ENCODE measurements at regions not wholly inside any gene's neighbourhood (a gene's known extent, or its start where the extent isn't known, plus 50 kb on each side); places are given as distances from the start of the nearest gene placed in this dataset.

DNA sequence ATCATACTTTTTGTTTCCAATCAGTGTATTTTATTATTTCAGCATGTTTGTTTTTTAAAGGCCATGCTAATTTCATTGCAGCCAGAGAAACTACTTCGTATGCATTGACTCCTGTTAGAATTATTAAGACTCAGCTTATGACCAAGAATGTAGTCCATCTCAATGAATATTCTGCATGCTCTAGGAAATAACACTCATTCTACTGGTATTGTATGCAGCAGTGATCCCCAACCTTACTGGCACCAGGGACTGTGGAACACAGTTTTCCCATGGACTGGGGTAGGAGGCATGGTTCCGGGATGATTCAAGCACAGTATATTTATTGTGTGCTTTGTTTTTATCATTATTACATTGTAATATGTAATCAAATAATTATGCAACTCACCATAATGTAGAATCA, 356.9 kb downstream of the DSEL start:
- Histone ChIP-seq H3K36me3 (ENCODE audit: control insufficient read depth in 2 of 2, insufficient read depth in 2 of 2, low read length in 2 of 2) (no peaks in the 10 kb centered on the region), H3K4me1 (ENCODE audit: control insufficient read depth in 2 of 2, insufficient read depth in 2 of 2, low read length in 2 of 2) (no peaks in the 10 kb centered on the region), H3K9ac (ENCODE audit: low read depth in 1 of 2, low read length in 2 of 2) (no peak overlapping the region), H3K9me3 (ENCODE audit: control insufficient read depth in 2 of 2, low read length in 2 of 2) (no peaks in the 10 kb centered on the region), H3K27me3 (ENCODE audit: control insufficient read depth in 2 of 2, insufficient read depth in 2 of 2, low read length in 2 of 2) (no peaks in the 10 kb centered on the region), H3K4me3 (ENCODE audit: low read length in 2 of 2) (no peak overlapping the region), H3K27ac (ENCODE audit: low read depth in 2 of 2, low read length in 2 of 2) (no peak overlapping the region)

GRCh38 chr18:67154979-67155378, 361.5 kb downstream of the DSEL start:
- Histone ChIP-seq H3K4me3 (ENCODE audit: low read length in 2 of 2) (no peak overlapping the region), H3K9ac (ENCODE audit: low read depth in 1 of 2, low read length in 2 of 2) (no peak overlapping the region), H3K27me3 (ENCODE audit: control insufficient read depth in 2 of 2, insufficient read depth in 2 of 2, low read length in 2 of 2) (no peaks in the 10 kb centered on the region), H3K27ac (ENCODE audit: low read depth in 2 of 2, low read length in 2 of 2) (no peak overlapping the region), H3K36me3 (ENCODE audit: control insufficient read depth in 2 of 2, insufficient read depth in 2 of 2, low read length in 2 of 2) (no peaks in the 10 kb centered on the region), H3K4me1 (ENCODE audit: control insufficient read depth in 2 of 2, insufficient read depth in 2 of 2, low read length in 2 of 2) (no peaks in the 10 kb centered on the region), H3K9me3 (ENCODE audit: control insufficient read depth in 2 of 2, low read length in 2 of 2) (no peaks in the 10 kb centered on the region)

GRCh38 chr18:67151366-67151765, 365.2 kb downstream of the DSEL start:
- Histone ChIP-seq H3K27ac (ENCODE audit: low read depth in 2 of 2, low read length in 2 of 2) (no peak overlapping the region), H3K4me1 (ENCODE audit: control insufficient read depth in 2 of 2, insufficient read depth in 2 of 2, low read length in 2 of 2) (no peaks in the 10 kb centered on the region), H3K36me3 (ENCODE audit: control insufficient read depth in 2 of 2, insufficient read depth in 2 of 2, low read length in 2 of 2) (no peaks in the 10 kb centered on the region), H3K9me3 (ENCODE audit: control insufficient read depth in 2 of 2, low read length in 2 of 2) (no peaks in the 10 kb centered on the region), H3K27me3 (ENCODE audit: control insufficient read depth in 2 of 2, insufficient read depth in 2 of 2, low read length in 2 of 2) (no peaks in the 10 kb centered on the region), H3K9ac (ENCODE audit: low read depth in 1 of 2, low read length in 2 of 2) (no peak overlapping the region), H3K4me3 (ENCODE audit: low read length in 2 of 2) (no peak overlapping the region)

DNA sequence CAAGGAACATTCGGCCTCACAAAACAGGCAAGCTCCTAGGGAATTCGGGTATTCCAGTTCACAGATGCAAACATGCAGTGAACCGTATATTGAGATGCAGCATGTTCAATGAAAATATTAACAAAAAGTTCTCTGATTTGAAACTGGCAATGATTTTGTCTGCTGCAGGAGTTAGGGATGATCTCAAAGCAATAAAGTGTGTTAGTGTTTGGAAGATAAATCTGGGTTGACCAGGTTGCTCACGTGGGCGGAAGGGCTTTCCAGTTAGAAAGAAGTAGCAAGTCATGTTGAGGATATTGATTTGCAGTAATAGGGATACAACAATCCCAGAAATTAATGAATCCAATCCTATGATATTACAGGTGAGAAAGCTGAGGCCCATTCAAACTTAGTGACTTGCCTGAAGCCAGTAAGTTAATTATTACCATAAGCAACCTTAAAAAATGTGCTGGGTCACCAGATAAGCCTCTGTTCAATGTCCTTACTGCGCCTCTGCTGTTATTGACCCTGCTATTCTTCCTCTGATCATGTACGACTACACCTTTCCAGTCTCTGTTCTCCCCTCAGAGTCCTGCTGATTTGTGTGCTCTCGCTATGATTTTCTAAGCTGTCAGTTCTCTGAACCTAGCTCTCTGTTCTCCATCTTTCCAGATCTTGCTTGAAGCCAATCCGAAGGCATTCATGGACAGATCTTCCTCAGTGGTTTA, 370.8 kb downstream of the DSEL start:
- Histone ChIP-seq H3K4me1 (ENCODE audit: control insufficient read depth in 2 of 2, insufficient read depth in 2 of 2, low read length in 2 of 2) (no peaks in the 10 kb centered on the region), H3K27ac (ENCODE audit: low read depth in 2 of 2, low read length in 2 of 2) (no peak overlapping the region), H3K4me3 (ENCODE audit: low read length in 2 of 2) (no peak overlapping the region), H3K36me3 (ENCODE audit: control insufficient read depth in 2 of 2, insufficient read depth in 2 of 2, low read length in 2 of 2) (no peaks in the 10 kb centered on the region), H3K27me3 (ENCODE audit: control insufficient read depth in 2 of 2, insufficient read depth in 2 of 2, low read length in 2 of 2) (no peaks in the 10 kb centered on the region), H3K9ac (ENCODE audit: low read depth in 1 of 2, low read length in 2 of 2) (no peak overlapping the region), H3K9me3 (ENCODE audit: control insufficient read depth in 2 of 2, low read length in 2 of 2) (no peaks in the 10 kb centered on the region)

DNA sequence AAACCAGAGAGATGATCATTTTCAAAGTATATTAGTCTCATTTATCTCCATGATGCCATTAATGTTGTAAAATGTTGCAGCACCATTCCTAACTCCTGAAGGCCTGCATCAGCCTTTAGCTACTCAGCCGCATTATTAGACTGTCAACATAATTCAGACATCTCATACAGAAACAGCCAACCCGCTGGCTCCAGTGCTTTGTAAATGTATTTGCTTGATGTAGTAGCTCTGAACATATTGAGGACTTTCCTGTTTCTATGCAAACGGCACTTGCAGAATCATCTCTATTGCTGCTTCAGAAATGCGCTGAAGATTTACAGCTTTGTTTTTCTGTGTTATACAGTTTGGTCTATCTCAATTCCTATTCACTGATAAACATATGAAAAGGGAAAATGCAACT, 372.2 kb downstream of the DSEL start:
- Histone ChIP-seq H3K4me1 (ENCODE audit: control insufficient read depth in 2 of 2, insufficient read depth in 2 of 2, low read length in 2 of 2) (no peaks in the 10 kb centered on the region), H3K36me3 (ENCODE audit: control insufficient read depth in 2 of 2, insufficient read depth in 2 of 2, low read length in 2 of 2) (no peaks in the 10 kb centered on the region), H3K9me3 (ENCODE audit: control insufficient read depth in 2 of 2, low read length in 2 of 2) (no peaks in the 10 kb centered on the region), H3K27ac (ENCODE audit: low read depth in 2 of 2, low read length in 2 of 2) (no peak overlapping the region), H3K4me3 (ENCODE audit: low read length in 2 of 2) (no peak overlapping the region), H3K27me3 (ENCODE audit: control insufficient read depth in 2 of 2, insufficient read depth in 2 of 2, low read length in 2 of 2) (no peaks in the 10 kb centered on the region), H3K9ac (ENCODE audit: low read depth in 1 of 2, low read length in 2 of 2) (no peak overlapping the region)

DNA sequence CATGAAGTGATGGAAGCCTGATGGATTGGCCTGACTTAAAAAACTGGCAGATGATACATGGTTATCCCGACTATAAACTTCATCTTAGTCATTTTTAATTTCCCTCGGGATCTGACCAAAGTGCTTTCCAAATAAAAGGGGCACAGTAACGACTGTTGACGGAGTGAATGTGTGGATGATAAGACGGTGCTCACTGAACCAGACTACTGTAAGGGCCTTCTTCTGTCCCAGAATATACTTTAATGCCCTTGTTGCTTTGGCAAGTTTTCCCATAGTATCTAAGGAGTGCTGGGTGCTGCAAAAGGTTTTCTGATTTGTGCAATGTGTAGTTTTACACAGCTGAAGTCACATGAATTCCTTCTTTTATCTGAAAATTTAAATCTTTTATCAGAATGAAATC, 373.5 kb downstream of the DSEL start:
- no peak overlapping the region for H3K27ac ChIP-seq (ENCODE audit: low read depth in 2 of 2, low read length in 2 of 2)
- H3K4me3 ChIP-seq (ENCODE audit: low read length in 2 of 2): no peak overlapping the region
- H3K4me1 ChIP-seq (ENCODE audit: control insufficient read depth in 2 of 2, insufficient read depth in 2 of 2, low read length in 2 of 2): no peaks in the 10 kb centered on the region
- H3K9me3 ChIP-seq (ENCODE audit: control insufficient read depth in 2 of 2, low read length in 2 of 2): no peaks in the 10 kb centered on the region
- H3K27me3 ChIP-seq (ENCODE audit: control insufficient read depth in 2 of 2, insufficient read depth in 2 of 2, low read length in 2 of 2): no peaks in the 10 kb centered on the region
- no peaks in the 10 kb centered on the region for H3K36me3 ChIP-seq (ENCODE audit: control insufficient read depth in 2 of 2, insufficient read depth in 2 of 2, low read length in 2 of 2)
- no peak overlapping the region for H3K9ac ChIP-seq (ENCODE audit: low read depth in 1 of 2, low read length in 2 of 2)

GRCh38 chr18:67142604-67143003, 373.9 kb downstream of the DSEL start:
- no peaks in the 10 kb centered on the region for H3K9me3 ChIP-seq (ENCODE audit: control insufficient read depth in 2 of 2, low read length in 2 of 2)
- H3K4me1 ChIP-seq (ENCODE audit: control insufficient read depth in 2 of 2, insufficient read depth in 2 of 2, low read length in 2 of 2): no peaks in the 10 kb centered on the region
- H3K27ac ChIP-seq (ENCODE audit: low read depth in 2 of 2, low read length in 2 of 2): no peak overlapping the region
- H3K36me3 ChIP-seq (ENCODE audit: control insufficient read depth in 2 of 2, insufficient read depth in 2 of 2, low read length in 2 of 2): no peaks in the 10 kb centered on the region
- H3K27me3 ChIP-seq (ENCODE audit: control insufficient read depth in 2 of 2, insufficient read depth in 2 of 2, low read length in 2 of 2): no peaks in the 10 kb centered on the region
- H3K9ac ChIP-seq (ENCODE audit: low read depth in 1 of 2, low read length in 2 of 2): no peak overlapping the region
- no peak overlapping the region for H3K4me3 ChIP-seq (ENCODE audit: low read length in 2 of 2)

DNA sequence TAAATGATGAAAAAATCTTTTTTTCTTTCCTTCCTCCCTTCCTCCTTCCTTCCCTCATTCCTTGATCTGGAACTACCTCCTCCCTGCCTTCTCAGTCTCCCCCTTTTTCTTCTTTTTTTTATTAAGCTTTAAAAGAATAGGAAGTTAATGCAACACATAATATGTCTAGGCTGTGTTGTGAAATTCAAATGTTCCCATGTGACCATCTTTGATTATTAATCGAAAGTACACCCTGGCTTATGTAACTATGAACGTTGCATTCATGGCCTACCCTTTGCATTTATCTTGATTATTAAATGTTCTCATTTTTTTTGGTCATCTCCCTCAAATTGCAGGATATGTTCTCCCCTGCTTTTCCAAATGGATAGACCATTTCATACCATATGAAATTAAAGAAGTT, 376.0 kb downstream of the DSEL start:
- Histone ChIP-seq H3K9ac (ENCODE audit: low read depth in 1 of 2, low read length in 2 of 2) (no peak overlapping the region), H3K4me1 (ENCODE audit: control insufficient read depth in 2 of 2, insufficient read depth in 2 of 2, low read length in 2 of 2) (no peaks in the 10 kb centered on the region), H3K27ac (ENCODE audit: low read depth in 2 of 2, low read length in 2 of 2) (no peak overlapping the region), H3K36me3 (ENCODE audit: control insufficient read depth in 2 of 2, insufficient read depth in 2 of 2, low read length in 2 of 2) (no peaks in the 10 kb centered on the region), H3K27me3 (ENCODE audit: control insufficient read depth in 2 of 2, insufficient read depth in 2 of 2, low read length in 2 of 2) (no peaks in the 10 kb centered on the region), H3K4me3 (ENCODE audit: low read length in 2 of 2) (no peak overlapping the region), H3K9me3 (ENCODE audit: control insufficient read depth in 2 of 2, low read length in 2 of 2) (no peaks in the 10 kb centered on the region)

DNA sequence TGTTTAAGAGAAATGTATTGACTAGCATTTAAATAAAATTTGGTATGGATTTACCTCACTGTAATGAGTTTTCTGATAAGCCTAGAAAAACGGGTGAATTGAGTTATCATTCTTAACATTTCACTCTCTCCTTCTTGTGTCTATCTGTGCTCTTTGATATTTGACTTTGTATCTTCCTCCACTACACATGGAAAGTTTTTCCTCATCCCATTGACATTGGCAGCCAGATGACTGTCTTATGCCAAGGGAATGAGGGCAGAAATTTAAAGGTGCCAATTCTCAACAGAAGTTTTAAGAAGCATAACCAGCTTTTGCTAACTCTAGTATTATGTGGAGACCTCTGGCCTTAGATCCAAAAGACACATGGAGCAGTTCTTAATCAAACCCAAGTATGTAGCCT, 376.6 kb downstream of the DSEL start:
- Histone ChIP-seq H3K9me3 (ENCODE audit: control insufficient read depth in 2 of 2, low read length in 2 of 2) (no peaks in the 10 kb centered on the region), H3K27me3 (ENCODE audit: control insufficient read depth in 2 of 2, insufficient read depth in 2 of 2, low read length in 2 of 2) (no peaks in the 10 kb centered on the region), H3K36me3 (ENCODE audit: control insufficient read depth in 2 of 2, insufficient read depth in 2 of 2, low read length in 2 of 2) (no peaks in the 10 kb centered on the region), H3K4me1 (ENCODE audit: control insufficient read depth in 2 of 2, insufficient read depth in 2 of 2, low read length in 2 of 2) (no peaks in the 10 kb centered on the region), H3K27ac (ENCODE audit: low read depth in 2 of 2, low read length in 2 of 2) (no peak overlapping the region), H3K4me3 (ENCODE audit: low read length in 2 of 2) (no peak overlapping the region), H3K9ac (ENCODE audit: low read depth in 1 of 2, low read length in 2 of 2) (no peak overlapping the region)

GRCh38 chr18:67135981-67136380, 380.5 kb downstream of the DSEL start:
- Histone ChIP-seq H3K4me1 (ENCODE audit: control insufficient read depth in 2 of 2, insufficient read depth in 2 of 2, low read length in 2 of 2) (no peaks in the 10 kb centered on the region), H3K27me3 (ENCODE audit: control insufficient read depth in 2 of 2, insufficient read depth in 2 of 2, low read length in 2 of 2) (no peaks in the 10 kb centered on the region), H3K4me3 (ENCODE audit: low read length in 2 of 2) (no peak overlapping the region), H3K27ac (ENCODE audit: low read depth in 2 of 2, low read length in 2 of 2) (no peak overlapping the region), H3K9me3 (ENCODE audit: control insufficient read depth in 2 of 2, low read length in 2 of 2) (no peaks in the 10 kb centered on the region), H3K36me3 (ENCODE audit: control insufficient read depth in 2 of 2, insufficient read depth in 2 of 2, low read length in 2 of 2) (no peaks in the 10 kb centered on the region), H3K9ac (ENCODE audit: low read depth in 1 of 2, low read length in 2 of 2) (no peak overlapping the region)

DNA sequence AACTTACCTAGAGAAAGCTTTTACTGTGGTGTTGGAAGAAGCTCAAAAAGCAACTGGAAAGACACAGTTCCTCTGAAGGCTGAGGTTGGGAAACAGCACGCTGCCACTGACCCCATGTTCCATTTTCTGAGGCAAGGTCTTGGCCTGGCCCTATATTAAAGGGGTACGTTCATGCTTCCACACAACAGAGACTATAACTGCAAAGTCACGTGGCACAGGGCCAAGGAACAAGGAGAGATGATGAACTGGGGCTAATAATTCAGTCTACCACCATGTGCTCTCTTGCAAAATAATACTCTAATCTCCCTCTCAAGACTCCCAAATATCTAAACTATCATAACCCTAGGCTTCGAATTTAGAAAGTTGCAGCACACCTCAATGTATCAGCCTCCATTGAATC, 381.6 kb downstream of the DSEL start:
- no peaks in the 10 kb centered on the region for H3K36me3 ChIP-seq (ENCODE audit: control insufficient read depth in 2 of 2, insufficient read depth in 2 of 2, low read length in 2 of 2)
- H3K9me3 ChIP-seq (ENCODE audit: control insufficient read depth in 2 of 2, low read length in 2 of 2): no peaks in the 10 kb centered on the region
- H3K9ac ChIP-seq (ENCODE audit: low read depth in 1 of 2, low read length in 2 of 2): no peak overlapping the region
- H3K4me1 ChIP-seq (ENCODE audit: control insufficient read depth in 2 of 2, insufficient read depth in 2 of 2, low read length in 2 of 2): no peaks in the 10 kb centered on the region
- H3K4me3 ChIP-seq (ENCODE audit: low read length in 2 of 2): no peak overlapping the region
- no peak overlapping the region for H3K27ac ChIP-seq (ENCODE audit: low read depth in 2 of 2, low read length in 2 of 2)
- no peaks in the 10 kb centered on the region for H3K27me3 ChIP-seq (ENCODE audit: control insufficient read depth in 2 of 2, insufficient read depth in 2 of 2, low read length in 2 of 2)

Data from mucosa of rectum (tissue), 2 donors.